Parathyroid adenoma (tissue), 2 donors: ENCODE measurements at regions not wholly inside any gene's neighbourhood (a gene's known extent, or its start where the extent isn't known, plus 50 kb on each side); places are given as distances from the start of the nearest gene placed in this dataset.

Source experiments
- H2AFZ ChIP-seq: fragments of 300-600 bp; sonication (generic); one replicate; pipeline ENCODE4 v1.7.0; 2017; ENCODE audit warnings: antibody characterized with exemption, mild to moderate bottlenecking
- H3K27ac ChIP-seq: fragments of 300-600 bp; sonication (generic); one replicate; pipeline ENCODE4 v1.7.0; 2017
- H3K27me3 ChIP-seq: fragments of 300-600 bp; sonication (generic); one replicate; pipeline ENCODE4 v1.7.0; 2017; ENCODE audit warnings: low read length; ENCODE audit not compliant: control insufficient read depth, insufficient read depth
- H3K36me3 ChIP-seq: fragments of 300-600 bp; sonication (generic); one replicate; pipeline ENCODE4 v1.7.0; 2017; ENCODE audit warnings: low read length; ENCODE audit not compliant: control insufficient read depth, insufficient read depth
- H3K4me1 ChIP-seq: fragments of 300-600 bp; sonication (generic); one replicate; pipeline ENCODE4 v1.7.0; 2017; ENCODE audit warnings: control low read depth
- H3K4me2 ChIP-seq: fragments of 300-600 bp; sonication (generic); one replicate; pipeline ENCODE4 v1.7.0; 2017; ENCODE audit warnings: low read length
- H3K4me3 ChIP-seq: fragments of 300-600 bp; sonication (generic); one replicate; pipeline ENCODE4 v1.7.0; 2017; ENCODE audit warnings: low read depth, low read length
- H3K79me2 ChIP-seq: fragments of 300-600 bp; sonication (generic); one replicate; pipeline ENCODE4 v1.7.0; 2017; ENCODE audit warnings: control low read depth
- H3K9ac ChIP-seq: fragments of 300-600 bp; sonication (generic); one replicate; pipeline ENCODE4 v1.7.0; 2017; ENCODE audit warnings: mild to moderate bottlenecking
- H3K9me3 ChIP-seq: fragments of 300-600 bp; sonication (generic); one replicate; pipeline ENCODE4 v1.7.0; 2017; ENCODE audit warnings: low read length; ENCODE audit not compliant: control insufficient read depth
- CTCF ChIP-seq: fragments of 300-600 bp; sonication (generic); IDR thresholded peaks from one replicate; pipeline ENCODE4 v1.7.0; 2017; ENCODE audit warnings: antibody characterized with exemption, mild to moderate bottlenecking
- donor health status: primary hyperparathyroidism.

DNA sequence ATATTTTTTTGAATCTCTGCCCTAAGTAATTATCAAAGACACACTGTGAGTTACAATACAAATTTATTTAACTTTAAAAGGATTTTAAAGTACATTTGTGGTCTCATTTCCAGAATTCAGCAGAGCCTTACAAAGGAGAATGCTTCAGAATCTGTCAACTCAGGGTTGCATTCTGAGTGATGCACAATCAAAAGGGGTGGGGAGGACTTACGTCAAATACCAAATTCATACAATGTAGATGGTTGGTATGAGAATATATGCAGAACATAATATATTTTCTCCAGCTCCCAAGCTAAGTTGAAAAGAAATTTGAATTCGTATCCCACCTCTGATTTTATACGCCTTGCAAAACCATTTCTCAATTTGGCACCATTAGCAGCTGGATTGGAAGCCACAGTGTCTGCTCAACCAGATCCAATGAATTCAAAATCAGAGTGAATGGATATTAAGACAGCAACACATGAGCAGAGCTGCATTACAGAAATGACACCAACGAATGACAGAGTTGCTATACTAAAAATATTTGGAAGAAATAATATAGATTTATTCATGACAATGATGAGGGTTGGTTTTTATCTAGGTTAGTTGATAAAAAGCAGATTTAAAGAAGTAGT lies 110.4 kb upstream of the CFAP20DC start:
- Histone ChIP-seq H3K4me3 (no peak overlapping the region), H3K9ac (no peak overlapping the region), H3K36me3 (no peaks in the 10 kb centered on the region), H3K27ac (no peak overlapping the region), H3K9me3 (no peaks in the 10 kb centered on the region), H2AFZ (no peak overlapping the region), H3K79me2 (no peaks in the 10 kb centered on the region), H3K27me3 (no peaks in the 10 kb centered on the region), H3K4me1 (no peaks in the 10 kb centered on the region), H3K4me2 (no peak overlapping the region)
- TF ChIP-seq CTCF = no peak

DNA sequence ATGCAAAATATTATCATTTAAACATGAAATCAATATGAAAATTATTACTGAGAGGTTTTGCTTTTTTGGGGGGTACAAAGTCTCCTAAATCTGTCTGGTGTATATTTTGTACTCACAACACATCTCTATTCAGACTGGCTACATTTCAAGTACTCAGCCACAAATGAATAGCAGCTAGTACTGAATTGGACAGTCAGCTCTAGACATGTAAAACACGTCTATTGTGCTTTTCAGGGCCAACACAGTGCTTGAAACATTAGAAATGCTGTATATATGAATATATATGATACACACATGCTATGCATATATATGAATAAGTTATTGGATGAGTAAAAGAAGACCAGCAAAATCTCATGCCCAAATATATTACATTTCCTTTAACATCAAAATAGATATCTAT lies 103.8 kb upstream of the CFAP20DC start:
- Histone ChIP-seq H3K36me3 (no peaks in the 10 kb centered on the region), H3K27me3 (no peaks in the 10 kb centered on the region), H3K79me2 (no peaks in the 10 kb centered on the region), H3K4me2 (no peak overlapping the region), H3K9ac (no peak overlapping the region), H3K9me3 (no peaks in the 10 kb centered on the region), H3K27ac (no peak overlapping the region), H3K4me1 (no peaks in the 10 kb centered on the region), H2AFZ (no peak overlapping the region), H3K4me3 (no peak overlapping the region)
- no peak for TF ChIP-seq CTCF

- TF ChIP-seq CTCF = no peak
- Histone ChIP-seq H2AFZ (no peak overlapping the region), H3K27ac (no peak overlapping the region), H3K4me1 (no peaks in the 10 kb centered on the region), H3K27me3 (no peaks in the 10 kb centered on the region), H3K36me3 (no peaks in the 10 kb centered on the region), H3K9ac (no peak overlapping the region), H3K4me2 (no peak overlapping the region), H3K79me2 (no peaks in the 10 kb centered on the region), H3K9me3 (no peaks in the 10 kb centered on the region), H3K4me3 (no peak overlapping the region)
Measured at GRCh38 chr3:59152943-59153342, 103.1 kb upstream of the CFAP20DC start.

- H3K9ac ChIP-seq = no peak overlapping the region
- H3K79me2 ChIP-seq = no peaks in the 10 kb centered on the region
- H3K27me3 ChIP-seq = no peaks in the 10 kb centered on the region
- no peaks in the 10 kb centered on the region for H3K9me3 ChIP-seq
- H3K36me3 ChIP-seq = no peaks in the 10 kb centered on the region
- no peak overlapping the region for H3K27ac ChIP-seq
- H3K4me1 ChIP-seq = no peaks in the 10 kb centered on the region
- H3K4me3 ChIP-seq = no peak overlapping the region
- no peak overlapping the region for H3K4me2 ChIP-seq
- H2AFZ ChIP-seq = no peak overlapping the region
- TF ChIP-seq CTCF = no peak
Measured at GRCh38 chr3:59150039-59150438, 100.2 kb upstream of the CFAP20DC start.

- no peak overlapping the region for H3K4me3 ChIP-seq
- no peaks in the 10 kb centered on the region for H3K9me3 ChIP-seq
- no peaks in the 10 kb centered on the region for H3K79me2 ChIP-seq
- no peak overlapping the region for H2AFZ ChIP-seq
- no peak overlapping the region for H3K27ac ChIP-seq
- H3K36me3 ChIP-seq = no peaks in the 10 kb centered on the region
- no peak for TF ChIP-seq CTCF
- H3K27me3 ChIP-seq = no peaks in the 10 kb centered on the region
- H3K9ac ChIP-seq = no peak overlapping the region
- no peak overlapping the region for H3K4me2 ChIP-seq
- no peaks in the 10 kb centered on the region for H3K4me1 ChIP-seq
Measured at GRCh38 chr3:59149166-59149565, 99.3 kb upstream of the CFAP20DC start.
